Sigmoid colon (tissue), 6 donors: ENCODE measurements at regions not wholly inside any gene's neighbourhood (a gene's known extent, or its start where the extent isn't known, plus 50 kb on each side); places are given as distances from the start of the nearest gene placed in this dataset.
"Not testable (repeated sequence)": the region's sequence is repeated elsewhere in the genome, so short reads cannot be mapped to it uniquely, and the experiment has no call there.

ENCODE experiments used
- DNase-seq: peaks from one replicate; pipeline ENCODE4 v3.0.0-alpha.2; 2019
- H3K27ac ChIP-seq, 4 donors: fragments of 200-600 bp; sonication (generic); one replicate each; pipeline ENCODE4 v1.5.1; 2016 to 2019; ENCODE audit warnings: mild to moderate bottlenecking in 1 of 4
- H3K27me3 ChIP-seq, 3 donors: fragments of 200-600 bp; sonication (generic); one replicate each; pipeline ENCODE4 v1.5.1; 2019; ENCODE audit warnings: mild to moderate bottlenecking in 1 of 3
- H3K36me3 ChIP-seq, 4 donors: fragments of 200-600 bp; sonication (generic); one replicate each; pipeline ENCODE4 v1.5.1; 2016 to 2019
- H3K4me1 ChIP-seq, 4 donors: fragments of 200-600 bp; sonication (generic); one replicate each; pipeline ENCODE4 v1.5.1; 2017 to 2019
- H3K4me3 ChIP-seq, 4 donors: fragments of 200-600 bp; sonication (generic); one replicate each; pipeline ENCODE4 v1.5.1; 2017 to 2019; ENCODE audit warnings: mild to moderate bottlenecking in 2 of 4, moderate library complexity in 1 of 4
- H3K9me3 ChIP-seq, 4 donors: fragments of 200-600 bp in 3 of 4; sonication (generic) in 3 of 4; one replicate each; pipeline versions ENCODE4 v1.5.1 to v1.6.1; 2013 to 2019
- CTCF ChIP-seq, 4 experiments: fragments of 450-650 bp in 3 of 4; fragments of 200-600 bp in 1 of 4; IDR thresholded peaks; one replicate each; pipeline ENCODE4 v1.5.1; 2016 to 2019; ENCODE audit warnings: antibody characterized with exemption in 4 of 4, mild to moderate bottlenecking in 3 of 4, moderate library complexity in 2 of 4
- EP300 ChIP-seq, 4 donors: sonication (generic); formaldehyde crosslinking; IDR thresholded peaks; one replicate each; pipeline ENCODE4 v1.6.1; 2017; ENCODE audit warnings: antibody characterized with exemption in 4 of 4
- POLR2A ChIP-seq, 2 donors: fragments of 450-650 bp; IDR thresholded peaks; one replicate each; pipeline ENCODE4 v1.6.1; 2016; ENCODE audit warnings: antibody characterized with exemption in 2 of 2, mild to moderate bottlenecking in 2 of 2, moderate library complexity in 2 of 2
- POLR2AphosphoS5 ChIP-seq, 4 donors: sonication (generic); formaldehyde crosslinking; IDR thresholded peaks; one replicate each; pipeline ENCODE4 v1.6.1; 2017; ENCODE audit warnings: antibody characterized with exemption in 4 of 4
- WGBS, 2 donors: extraction: QIAGEN DNeasy Blood & Tissue Kit; methylation state at CpG; one replicate each; pipeline ENCODE4 v1.1.7; 2013; 5-methylcytosine and 5-hydroxymethylcytosine counted together
- intact Hi-C: fragments of 100-400 bp; cut with DNase I; formaldehyde crosslinking; loops from one replicate; pipeline ENCODE4 v1.15.1; 2023
- donor health status: healthy with polysubstance abuse.
- donor health status: healthy.

- Histone ChIP-seq H3K27me3 (no peaks in the 10 kb centered on the region), H3K4me1 (peaks cover 0 to 7% (median 0%) of the 10 kb centered on the region in 4 donors), H3K9me3 (no peaks in the 10 kb centered on the region), H3K36me3 (peaks cover 0 to 18% (median 9%) of the 10 kb centered on the region in 4 donors), H3K27ac (no peak overlapping the region), H3K4me3 (no peak overlapping the region)
- intact Hi-C loops: no loop called here
- no peak for TF ChIP-seq CTCF (IDR thresholded peaks at IDR 0.05)
- no peak for TF ChIP-seq POLR2A (IDR thresholded peaks at IDR 0.05)
- no peak for TF ChIP-seq POLR2AphosphoS5 (IDR thresholded peaks at IDR 0.05)
- TF ChIP-seq EP300 (IDR thresholded peaks at IDR 0.05): no peak
- 34 to 64% methylated on average over 4 of the region's 4 CpGs for WGBS, 2 donors
- DNase-seq: no peak
Measured at GRCh38 chr3:51588724-51589123, 50.2 kb downstream of the RAD54L2 start.

DNA sequence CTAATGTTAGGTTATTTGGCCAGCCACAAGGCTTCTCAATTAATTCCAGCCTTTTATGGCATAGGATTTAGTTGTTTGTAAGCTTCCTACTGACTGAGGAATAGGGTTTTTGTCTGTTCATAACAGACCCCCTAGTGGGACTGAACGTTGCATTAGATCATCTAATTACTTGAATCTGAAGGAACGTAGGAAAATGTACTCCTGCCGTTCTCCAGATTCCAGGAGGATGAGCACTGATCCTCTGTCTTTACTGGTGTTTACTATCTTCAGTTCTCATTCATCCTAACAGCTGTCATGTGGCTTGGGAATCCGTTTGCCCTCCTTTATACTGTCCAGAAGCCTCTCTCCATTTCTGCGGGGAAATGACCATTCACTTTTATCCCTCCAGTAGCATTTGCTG lies 52.7 kb downstream of the RAD54L2 start:
- Histone ChIP-seq H3K4me1 (peaks cover 0 to 7% (median 0%) of the 10 kb centered on the region in 4 donors), H3K9me3 (no peaks in the 10 kb centered on the region), H3K4me3 (no peak overlapping the region), H3K27ac (no peak overlapping the region), H3K27me3 (no peaks in the 10 kb centered on the region), H3K36me3 (peaks cover 0 to 23% (median 9%) of the 10 kb centered on the region in 4 donors)
- intact Hi-C loops: no loop called here
- DNase-seq: no peak
- no peak for TF ChIP-seq POLR2A (IDR thresholded peaks at IDR 0.05)
- no peak for TF ChIP-seq EP300 (IDR thresholded peaks at IDR 0.05)
- TF ChIP-seq POLR2AphosphoS5 (IDR thresholded peaks at IDR 0.05): no peak
- TF ChIP-seq CTCF (IDR thresholded peaks at IDR 0.05): no peak
- 80 to 83% methylated on average over 5 of the region's 5 CpGs for WGBS, 2 donors

DNA sequence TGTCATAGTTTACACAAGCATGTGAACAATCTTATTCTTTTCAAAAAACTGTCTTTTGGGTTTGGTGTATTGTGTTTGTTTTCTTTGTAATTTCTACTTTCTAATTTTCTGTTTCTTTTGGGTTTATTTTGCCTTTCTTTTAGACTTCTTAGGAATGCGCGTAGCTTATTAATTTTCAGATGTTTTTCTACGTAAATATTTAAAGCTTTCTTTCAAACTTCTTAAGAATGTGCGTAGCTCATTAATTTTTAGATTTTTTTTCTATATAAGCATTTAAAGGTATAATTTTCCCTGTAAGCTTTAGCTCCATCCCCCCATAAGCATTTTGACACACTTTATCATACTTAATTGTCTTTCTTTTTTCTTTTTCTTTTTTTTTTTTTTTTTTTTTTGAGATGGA lies 55.2 kb downstream of the RAD54L2 start:
- TF ChIP-seq EP300 (IDR thresholded peaks at IDR 0.05) (no peak), POLR2AphosphoS5 (IDR thresholded peaks at IDR 0.05) (no peak)
- DNase-seq: no peak
- no peak overlapping the region for H3K27ac ChIP-seq
- H3K27me3 ChIP-seq: no peaks in the 10 kb centered on the region
- H3K36me3 ChIP-seq: peaks cover 0 to 24% (median 9%) of the 10 kb centered on the region in 4 donors
- H3K9me3 ChIP-seq: no peaks in the 10 kb centered on the region
- intact Hi-C loops: no loop called here
- WGBS, 2 donors: 96 to 99% methylated on average over 4 of the region's 4 CpGs
- H3K4me3 ChIP-seq: no peak overlapping the region
- no peaks in the 10 kb centered on the region for H3K4me1 ChIP-seq

GRCh38 chr3:51599638-51600037 lies 61.1 kb downstream of the RAD54L2 start:
- H3K27me3 ChIP-seq, H3K4me1 ChIP-seq, DNase-seq, H3K27ac ChIP-seq, intact Hi-C loops, H3K9me3 ChIP-seq, H3K36me3 ChIP-seq, H3K4me3 ChIP-seq: not testable (repeated sequence)
- 96 to 98% methylated on average over 8 of the region's 8 CpGs for WGBS, 2 donors

DNA sequence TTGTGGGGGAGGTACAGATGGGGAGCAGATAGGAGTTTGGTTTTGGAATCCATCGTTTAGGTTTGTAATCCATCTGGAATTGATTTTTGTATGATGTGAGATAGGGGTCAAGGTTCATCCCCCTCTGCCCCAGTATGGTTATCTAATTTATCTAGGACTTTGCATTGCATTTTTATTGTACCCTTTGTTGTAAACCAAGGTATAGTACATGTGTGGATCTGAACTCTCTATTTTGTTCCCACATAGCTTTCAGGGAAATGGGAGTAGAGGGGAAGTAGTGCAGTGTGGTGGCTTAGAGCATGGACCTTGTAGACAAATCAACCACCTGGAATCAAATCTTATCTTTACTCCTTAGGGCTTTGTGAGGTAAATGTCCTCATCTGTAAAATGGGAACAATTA lies 65.7 kb downstream of the RAD54L2 start:
- 20 to 86% methylated on average over 1 of the region's 1 CpG for WGBS, 2 donors
- Histone ChIP-seq H3K4me3 (no peak overlapping the region), H3K27ac (no peak overlapping the region), H3K27me3 (no peaks in the 10 kb centered on the region), H3K4me1 (no peaks in the 10 kb centered on the region), H3K9me3 (no peaks in the 10 kb centered on the region), H3K36me3 (no peaks in the 10 kb centered on the region)
- no peak for DNase-seq
- intact Hi-C loops: no loop called here
- no peak for TF ChIP-seq POLR2AphosphoS5 (IDR thresholded peaks at IDR 0.05)

DNA sequence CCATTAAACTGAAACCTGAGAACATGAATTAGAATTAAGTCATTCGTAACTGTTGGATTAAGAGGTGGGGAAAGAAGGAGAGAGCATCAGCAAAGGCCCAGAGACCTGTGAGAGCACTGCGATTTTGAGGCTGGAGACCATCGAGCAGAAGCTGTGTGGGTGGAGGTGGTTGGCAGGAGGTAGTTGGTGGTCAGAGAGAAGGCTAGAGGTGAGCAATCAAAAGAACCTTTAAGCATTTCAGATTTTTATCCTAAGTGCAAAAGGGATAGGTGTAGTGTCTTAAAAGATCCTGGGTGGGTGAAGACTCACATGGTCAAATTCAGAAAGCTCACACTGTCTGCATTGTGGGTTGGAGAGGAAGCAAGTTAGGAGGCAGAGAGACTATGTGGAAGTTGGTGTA lies 65.1 kb upstream of the TEX264 start:
- H3K36me3 ChIP-seq: no peaks in the 10 kb centered on the region
- H3K27me3 ChIP-seq: no peaks in the 10 kb centered on the region
- 86 to 94% methylated on average over 3 of the region's 3 CpGs for WGBS, 2 donors
- no peaks in the 10 kb centered on the region for H3K9me3 ChIP-seq
- H3K4me1 ChIP-seq: peaks cover 0 to 8% (median 3%) of the 10 kb centered on the region in 4 donors
- H3K27ac ChIP-seq: no peak overlapping the region
- DNase-seq: no peak
- no peak overlapping the region for H3K4me3 ChIP-seq
- intact Hi-C loops: no loop called here
- TF ChIP-seq POLR2AphosphoS5 (IDR thresholded peaks at IDR 0.05) (no peak), CTCF (IDR thresholded peaks at IDR 0.05) (no peak), EP300 (IDR thresholded peaks at IDR 0.05) (no peak), POLR2A (IDR thresholded peaks at IDR 0.05) (no peak)

DNA sequence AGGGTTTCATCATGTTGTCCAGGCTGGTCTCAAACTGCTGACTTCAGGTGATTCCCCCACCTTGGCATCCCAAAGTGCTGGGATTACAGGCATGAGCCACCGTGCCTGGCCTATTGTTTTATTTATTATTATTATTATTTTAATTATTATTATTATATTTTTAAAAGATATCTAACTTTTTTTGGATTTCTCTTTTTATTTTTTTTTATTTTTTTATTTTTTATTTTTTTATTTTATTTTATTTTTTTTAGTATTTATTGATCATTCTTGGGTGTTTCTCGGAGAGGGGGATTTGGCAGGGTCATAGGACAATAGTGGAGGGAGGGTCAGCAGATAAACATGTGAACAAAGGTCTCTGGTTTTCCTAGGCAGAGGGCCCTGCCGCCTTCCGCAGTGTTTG lies 64.2 kb upstream of the TEX264 start:
- H3K9me3 ChIP-seq, H3K27ac ChIP-seq, intact Hi-C loops, H3K27me3 ChIP-seq, H3K4me3 ChIP-seq, H3K4me1 ChIP-seq, H3K36me3 ChIP-seq, DNase-seq: not testable (repeated sequence)
- 91 to 92% methylated on average over 4 of the region's 4 CpGs for WGBS, 2 donors

DNA sequence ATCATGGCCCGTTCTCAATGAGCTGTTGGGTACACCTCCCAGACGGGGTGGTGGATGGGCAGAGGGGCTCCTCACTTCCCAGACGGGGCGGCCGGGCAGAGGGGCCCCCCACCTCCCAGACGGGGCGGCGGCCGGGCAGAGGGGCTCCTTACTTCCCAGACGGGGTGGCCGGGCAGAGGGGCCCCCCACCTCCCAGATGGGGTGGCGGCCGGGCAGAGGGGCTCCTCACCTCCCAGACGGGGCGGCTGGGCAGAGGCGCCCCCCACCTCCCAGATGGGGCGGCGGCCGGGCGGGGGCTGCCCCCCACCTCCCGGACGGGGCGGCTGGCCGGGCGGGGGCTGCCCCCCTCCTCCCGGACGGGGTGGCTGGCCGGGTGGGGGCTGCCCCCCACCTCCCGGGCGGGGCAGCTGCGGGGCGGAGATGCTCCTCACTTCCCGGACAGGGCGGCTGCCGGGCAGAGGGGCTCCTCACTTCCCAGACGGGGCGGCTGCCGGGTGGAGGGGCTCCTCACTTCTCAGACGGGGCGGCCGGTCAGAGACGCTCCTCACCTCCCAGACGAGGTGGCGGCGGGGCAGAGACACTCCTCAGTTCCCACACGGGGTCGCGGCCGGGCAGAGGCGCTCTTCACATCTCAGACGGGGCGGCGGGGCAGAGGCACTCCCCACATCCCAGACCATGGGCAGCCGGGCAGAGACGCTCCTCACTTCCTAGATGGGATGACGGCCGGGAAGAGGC lies 63.3 kb upstream of the TEX264 start:
- H3K4me3 ChIP-seq, H3K9me3 ChIP-seq, H3K27ac ChIP-seq, H3K27me3 ChIP-seq, H3K4me1 ChIP-seq, H3K36me3 ChIP-seq, intact Hi-C loops, DNase-seq: not testable (repeated sequence)
- 97 to 98% methylated on average over 57 of the region's 57 CpGs for WGBS, 2 donors
